ENCODE measurements at regions not wholly inside any gene's neighbourhood (a gene's known extent, or its start where the extent isn't known, plus 50 kb on each side); places are given as distances from the start of the nearest gene placed in this dataset.

DNA sequence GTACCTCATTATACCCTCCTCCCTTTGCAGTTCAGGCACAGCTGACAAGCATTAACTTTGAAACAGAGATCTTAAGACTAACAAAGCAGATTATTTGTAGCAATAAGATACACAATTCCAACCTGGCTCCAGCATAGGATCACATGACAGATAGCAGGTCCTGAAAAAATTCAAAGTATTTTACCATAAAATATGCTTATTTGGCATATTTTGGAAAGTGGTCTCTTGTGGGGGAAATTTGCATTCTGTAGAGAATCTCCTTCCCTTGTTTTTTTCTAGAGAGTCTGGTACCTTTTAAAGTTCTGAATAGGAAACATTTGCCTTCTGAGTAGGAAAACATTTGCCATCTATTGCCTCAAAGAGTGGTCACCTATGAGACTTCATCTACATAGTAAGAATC lies 212.8 kb upstream of the SH3BP4 start:
- TF ChIP-seq, protein P1, sequence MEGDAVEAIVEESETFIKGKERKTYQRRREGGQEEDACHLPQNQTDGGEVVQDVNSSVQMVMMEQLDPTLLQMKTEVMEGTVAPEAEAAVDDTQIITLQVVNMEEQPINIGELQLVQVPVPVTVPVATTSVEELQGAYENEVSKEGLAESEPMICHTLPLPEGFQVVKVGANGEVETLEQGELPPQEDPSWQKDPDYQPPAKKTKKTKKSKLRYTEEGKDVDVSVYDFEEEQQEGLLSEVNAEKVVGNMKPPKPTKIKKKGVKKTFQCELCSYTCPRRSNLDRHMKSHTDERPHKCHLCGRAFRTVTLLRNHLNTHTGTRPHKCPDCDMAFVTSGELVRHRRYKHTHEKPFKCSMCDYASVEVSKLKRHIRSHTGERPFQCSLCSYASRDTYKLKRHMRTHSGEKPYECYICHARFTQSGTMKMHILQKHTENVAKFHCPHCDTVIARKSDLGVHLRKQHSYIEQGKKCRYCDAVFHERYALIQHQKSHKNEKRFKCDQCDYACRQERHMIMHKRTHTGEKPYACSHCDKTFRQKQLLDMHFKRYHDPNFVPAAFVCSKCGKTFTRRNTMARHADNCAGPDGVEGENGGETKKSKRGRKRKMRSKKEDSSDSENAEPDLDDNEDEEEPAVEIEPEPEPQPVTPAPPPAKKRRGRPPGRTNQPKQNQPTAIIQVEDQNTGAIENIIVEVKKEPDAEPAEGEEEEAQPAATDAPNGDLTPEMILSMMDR (IDR thresholded peaks at IDR 0.05; ENCODE audit: insufficient read depth, low read length, missing control alignments): no peak
- DNase-seq (ENCODE audit: low read depth, low spot score): no peak
- ChIA-PET CTCF (no interaction called here), POLR2A (no interaction called here)
- no peak overlapping the region for H3K4me3 ChIP-seq (ENCODE audit: low read depth, low read length)

DNA sequence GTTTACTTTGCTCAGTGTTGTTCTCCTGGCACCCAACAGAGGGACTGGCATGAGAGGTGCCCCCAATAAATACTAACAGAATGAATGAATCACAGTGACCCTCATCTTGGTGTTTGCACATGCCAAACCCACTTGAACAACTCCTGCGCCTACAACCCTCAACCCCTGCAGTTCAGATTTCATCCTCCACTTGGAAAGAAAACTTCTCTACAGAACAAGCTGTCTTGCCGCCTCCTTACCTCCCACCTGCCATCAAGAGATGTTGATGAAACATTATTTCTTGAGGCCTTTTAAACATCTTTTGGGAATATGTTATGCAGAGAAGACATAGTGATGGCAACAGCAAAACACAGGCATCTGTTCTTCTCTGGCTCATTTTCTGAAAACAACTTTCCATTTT lies 216.0 kb upstream of the SH3BP4 start:
- TF ChIP-seq, protein P1 (IDR thresholded peaks at IDR 0.05; ENCODE audit: insufficient read depth, low read length, missing control alignments): no peak
- ChIA-PET POLR2A (no interaction called here), CTCF (no interaction called here)
- H3K4me3 ChIP-seq (ENCODE audit: low read depth, low read length): no peak overlapping the region
- DNase-seq (ENCODE audit: low read depth, low spot score): no peak

DNA sequence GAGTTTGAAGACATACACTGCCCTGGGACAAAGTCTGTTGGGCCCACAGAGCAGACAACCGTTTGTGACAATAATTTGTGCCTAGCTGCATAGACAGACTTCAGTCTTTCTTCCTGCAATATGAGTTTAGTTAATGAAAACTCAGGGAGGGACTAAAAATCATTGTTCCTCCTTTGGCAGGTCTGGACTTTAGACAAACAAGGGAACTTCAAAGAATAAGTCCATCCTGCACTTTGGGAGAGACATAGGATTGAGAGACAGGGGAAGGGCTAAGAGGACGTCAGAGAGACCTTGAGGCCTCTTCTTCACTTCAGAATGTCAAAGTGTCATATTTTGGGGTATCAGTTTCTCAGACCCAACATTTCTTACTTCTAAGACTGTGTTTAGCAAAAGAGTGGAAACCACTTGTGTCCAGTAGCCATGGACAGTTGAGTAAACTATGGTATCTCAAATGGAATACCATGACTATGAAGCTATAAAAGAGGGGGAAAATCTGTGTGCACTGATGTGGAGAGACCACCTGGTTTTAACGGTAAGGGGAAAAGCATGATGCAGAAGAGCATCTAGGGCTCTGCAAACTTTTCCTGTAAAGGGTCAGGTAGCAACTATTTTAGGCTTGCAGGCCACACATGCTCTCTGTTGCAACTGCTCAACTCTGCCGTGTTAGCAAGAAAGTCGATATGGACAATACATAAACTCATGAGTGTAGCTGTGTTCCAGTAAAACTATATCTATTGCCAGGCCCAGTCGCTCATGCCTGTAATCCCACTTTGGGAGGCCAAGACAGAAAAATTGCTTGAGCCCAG lies 217.8 kb upstream of the SH3BP4 start:
- ChIA-PET CTCF (interaction anchor here (1.2 kb wide), 1 partner anchor 8 kb away, joined by 3 read pairs; no protein-coding TSS in a partner anchor), POLR2A (no interaction called here)
- no peak overlapping the region for H3K4me3 ChIP-seq (ENCODE audit: low read depth, low read length)
- DNase-seq (ENCODE audit: low read depth, low spot score): no peak
- TF ChIP-seq, protein P1 (IDR thresholded peaks at IDR 0.05; ENCODE audit: insufficient read depth, low read length, missing control alignments): no peak

DNA sequence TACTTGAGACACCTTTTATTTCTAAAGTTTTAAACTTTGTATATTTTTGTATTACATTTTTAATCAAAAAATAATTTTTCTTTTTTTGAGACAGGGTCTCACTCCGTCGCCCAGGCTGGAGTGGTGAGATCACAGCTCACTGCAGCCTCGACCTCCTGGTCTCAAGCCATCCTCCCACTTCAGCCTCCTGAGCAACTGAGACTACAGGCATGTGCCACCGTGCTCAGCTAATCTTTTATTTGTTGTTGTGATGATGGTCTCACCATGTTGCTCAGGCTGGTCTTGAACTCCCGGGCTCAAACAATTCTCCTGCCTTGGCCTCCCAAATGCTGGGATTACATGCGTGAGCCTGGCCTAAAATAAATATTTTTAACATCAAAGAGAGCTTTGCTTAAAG lies 218.7 kb upstream of the SH3BP4 start:
- CTCF ChIA-PET: interaction anchor here (1.2 kb wide), 1 partner anchor 9 kb away, joined by 3 read pairs; no protein-coding TSS in a partner anchor
- H3K4me3 ChIP-seq (ENCODE audit: low read depth, low read length): no peak overlapping the region
- DNase-seq (ENCODE audit: low read depth, low spot score): no peak
- POLR2A ChIA-PET: no interaction called here
- TF ChIP-seq, protein P1 (IDR thresholded peaks at IDR 0.05; ENCODE audit: insufficient read depth, low read length, missing control alignments): no peak

DNA sequence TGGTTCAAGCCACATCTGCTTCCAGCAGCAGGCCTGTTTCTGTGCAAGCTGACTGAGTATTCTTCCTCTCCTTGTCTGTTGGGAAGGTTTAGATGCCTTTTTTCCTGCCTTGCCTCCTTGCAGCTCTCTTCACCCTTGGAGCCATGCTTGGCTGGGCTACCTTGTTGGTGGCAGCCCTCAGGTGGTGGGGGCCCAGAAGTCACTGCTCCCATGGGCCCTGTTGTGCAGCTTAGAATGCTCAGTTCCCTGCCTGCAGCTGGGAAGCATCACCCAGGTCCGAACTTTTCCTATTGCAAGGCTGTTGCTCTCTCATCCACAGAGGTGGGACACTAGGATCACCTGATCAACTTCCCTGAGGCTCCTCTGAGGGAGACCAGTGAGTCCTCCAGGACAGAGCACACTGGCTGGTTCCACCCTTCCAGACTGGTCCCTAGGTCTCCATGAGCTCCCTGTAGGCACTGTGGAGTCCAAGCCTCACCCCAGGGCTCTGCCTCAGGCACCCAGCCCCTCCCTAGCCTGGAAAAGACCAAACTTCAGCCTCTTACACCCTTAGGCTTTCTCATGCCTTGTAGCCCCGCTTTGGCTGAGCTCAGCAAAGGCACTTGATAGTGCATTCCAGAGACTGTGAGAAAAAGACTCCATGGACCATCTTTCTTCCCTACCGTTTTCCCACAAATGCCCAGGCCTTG lies 219.3 kb upstream of the SH3BP4 start:
- ChIA-PET POLR2A (no interaction called here), CTCF (no interaction called here)
- no peak for DNase-seq (ENCODE audit: low read depth, low spot score)
- TF ChIP-seq, protein P1 (IDR thresholded peaks at IDR 0.05; ENCODE audit: insufficient read depth, low read length, missing control alignments): no peak
- H3K4me3 ChIP-seq (ENCODE audit: low read depth, low read length): no peak overlapping the region

DNA sequence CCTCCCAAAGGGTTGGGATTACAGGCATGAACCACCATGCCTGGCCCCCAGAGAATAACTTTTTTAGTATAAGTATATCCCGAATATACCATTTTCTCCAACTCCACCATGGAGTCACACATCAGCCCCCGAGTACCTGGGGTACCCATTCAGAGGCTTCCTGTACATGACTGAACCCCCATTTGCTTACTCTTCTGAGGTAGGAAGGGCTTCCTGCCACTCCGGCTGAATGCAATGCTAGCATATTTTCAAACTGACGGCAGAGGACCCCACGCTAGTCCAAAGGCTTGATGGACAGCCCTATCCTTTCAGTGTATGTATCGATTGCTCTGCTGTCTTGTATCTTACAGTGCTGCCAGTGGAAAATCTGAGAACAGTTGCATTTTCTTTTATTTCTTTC lies 220.6 kb upstream of the SH3BP4 start:
- CTCF ChIA-PET: no interaction called here
- POLR2A ChIA-PET: no interaction called here
- DNase-seq (ENCODE audit: low read depth, low spot score): no peak
- no peak overlapping the region for H3K4me3 ChIP-seq (ENCODE audit: low read depth, low read length)
- TF ChIP-seq, protein P1 (IDR thresholded peaks at IDR 0.05; ENCODE audit: insufficient read depth, low read length, missing control alignments): no peak
